Activated CD8-positive, alpha-beta memory T cell treated with anti-CD3 and anti-CD28 coated beads for 24 hours (primary cell): ENCODE measurements at regions not wholly inside any gene's neighbourhood (a gene's known extent, or its start where the extent isn't known, plus 50 kb on each side); places are given as distances from the start of the nearest gene placed in this dataset.
"Not testable (repeated sequence)": the region's sequence is repeated elsewhere in the genome, so short reads cannot be mapped to it uniquely, and the experiment has no call there.

Source experiments
- DNase-seq: peaks from one replicate; pipeline ENCODE4 v3.0.0-alpha.2; 2020

GRCh38 chr12:9407425-9407748, 199.2 kb upstream of the PZP start:
- not testable (repeated sequence) for DNase-seq

- DNase-seq: no peak
Observed at GRCh38 chr12:9406564-9407424, 198.6 kb upstream of the PZP start.

- no peak for DNase-seq
Observed at GRCh38 chr12:9405886-9406563, 197.8 kb upstream of the PZP start.

DNA sequence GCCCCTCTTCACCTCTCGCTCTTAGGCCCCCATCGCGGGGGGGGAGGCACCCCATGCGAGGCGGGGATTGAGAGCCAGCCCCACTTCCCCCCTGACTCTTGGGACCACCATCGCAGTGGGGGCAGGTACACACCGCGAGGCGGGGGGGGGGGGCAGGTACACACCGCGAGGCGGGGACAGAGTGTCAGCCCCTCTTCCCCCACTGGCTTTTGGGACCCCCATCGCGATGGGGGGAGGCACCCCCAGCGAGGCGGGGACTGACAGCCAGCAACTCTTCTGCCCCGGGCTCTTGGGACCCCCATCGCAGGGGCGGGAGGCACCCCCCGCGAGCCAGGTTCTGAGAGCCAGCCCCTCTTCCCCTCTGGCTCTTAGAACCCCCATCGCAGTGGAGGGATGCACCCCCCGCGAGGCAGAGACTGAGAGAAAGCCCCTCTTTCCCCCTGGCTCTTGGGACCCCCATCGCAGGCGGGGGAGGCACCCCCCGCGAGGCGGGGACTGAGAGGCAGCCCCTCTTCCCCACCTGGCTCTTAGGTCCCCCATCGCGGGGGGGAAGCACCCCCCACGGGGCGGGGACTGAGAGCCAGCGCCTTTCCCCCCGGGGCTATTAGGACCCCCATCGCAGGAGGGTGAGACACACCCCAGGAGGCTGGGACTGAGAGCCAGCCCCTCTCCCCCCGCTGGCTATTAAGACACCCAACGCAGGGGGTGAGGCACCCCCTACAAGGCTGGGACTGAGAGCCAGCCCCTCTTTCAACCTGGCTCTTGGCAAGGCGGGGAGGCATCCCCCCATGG, 196.5 kb upstream of the PZP start:
- DNase-seq: no peak

DNA sequence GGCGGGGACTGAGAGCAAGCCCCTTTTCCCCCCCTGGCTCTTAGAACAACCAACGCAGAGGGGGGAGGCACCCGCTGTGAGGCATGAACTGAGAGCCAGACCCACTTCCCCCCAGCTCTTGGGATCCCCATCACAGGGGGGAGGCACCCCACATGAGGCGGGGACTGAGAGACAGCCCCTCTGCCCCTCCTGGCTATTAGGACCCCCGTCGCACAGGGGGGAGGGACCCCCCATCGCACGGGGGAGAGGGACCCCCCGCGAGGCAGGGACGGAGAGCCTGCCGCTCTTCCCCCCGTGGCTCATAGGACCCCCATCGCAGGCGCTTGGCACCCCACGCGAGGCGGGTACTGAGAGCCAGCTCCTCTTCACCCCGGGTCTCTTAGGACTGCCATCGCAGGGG, 195.8 kb upstream of the PZP start:
- DNase-seq: no peak

DNA sequence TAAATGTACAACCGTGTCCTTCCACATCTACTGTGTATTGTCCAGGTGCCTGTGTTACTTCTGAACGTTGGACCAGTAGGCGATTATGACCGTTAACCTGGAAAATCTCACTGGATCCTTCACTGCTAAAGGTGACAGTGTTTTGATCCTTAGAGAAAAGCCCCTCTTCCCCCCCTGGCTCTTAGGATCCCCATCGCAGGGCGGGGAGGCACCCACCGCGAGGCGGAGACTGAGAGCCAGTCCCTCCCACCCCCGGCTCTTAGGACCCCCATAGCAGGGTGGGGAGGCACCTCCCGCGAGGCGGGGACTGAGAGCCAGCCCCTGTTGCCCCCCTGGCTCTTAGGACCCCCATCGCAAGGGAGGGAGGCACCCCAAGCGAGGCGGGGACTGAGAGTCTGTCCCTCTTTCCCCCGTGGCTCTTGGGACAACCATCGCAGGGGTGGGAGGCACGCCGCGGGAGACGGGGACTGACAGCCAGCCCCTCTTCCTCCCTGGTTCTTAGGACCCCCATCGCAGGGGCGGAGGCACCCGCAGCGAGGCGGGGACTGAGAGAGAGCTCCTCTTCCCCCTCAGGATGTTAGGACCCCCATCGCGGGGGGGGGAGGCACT, 194.3 kb upstream of the PZP start:
- DNase-seq: not testable (repeated sequence)

DNA sequence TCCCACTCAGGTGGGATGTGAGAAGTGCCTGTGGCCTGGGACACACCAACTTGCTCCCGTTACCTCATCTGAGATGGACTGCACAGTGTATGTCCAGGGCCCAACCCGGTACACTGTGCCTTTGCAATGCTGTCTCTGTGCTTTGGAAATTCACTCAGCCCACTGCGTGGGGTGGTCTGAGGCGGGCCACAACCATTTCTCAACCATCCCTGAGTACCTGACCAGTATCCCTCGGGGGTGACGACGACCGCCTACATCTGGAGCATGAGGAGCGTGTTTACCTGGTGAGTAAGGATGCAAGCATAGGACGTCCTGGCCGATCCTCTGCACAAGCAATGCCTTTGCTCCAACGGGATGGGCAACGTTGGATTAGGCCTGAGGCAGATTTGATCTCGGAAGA, 188.2 kb upstream of the PZP start:
- not testable (repeated sequence) for DNase-seq

GRCh38 chr12:9395220-9395619, 187.0 kb upstream of the PZP start:
- DNase-seq: not testable (repeated sequence)

- no peak for DNase-seq
Observed at GRCh38 chr12:9392842-9393241, 184.6 kb upstream of the PZP start.

GRCh38 chr12:9391815-9392214, 183.6 kb upstream of the PZP start:
- no peak for DNase-seq

DNA sequence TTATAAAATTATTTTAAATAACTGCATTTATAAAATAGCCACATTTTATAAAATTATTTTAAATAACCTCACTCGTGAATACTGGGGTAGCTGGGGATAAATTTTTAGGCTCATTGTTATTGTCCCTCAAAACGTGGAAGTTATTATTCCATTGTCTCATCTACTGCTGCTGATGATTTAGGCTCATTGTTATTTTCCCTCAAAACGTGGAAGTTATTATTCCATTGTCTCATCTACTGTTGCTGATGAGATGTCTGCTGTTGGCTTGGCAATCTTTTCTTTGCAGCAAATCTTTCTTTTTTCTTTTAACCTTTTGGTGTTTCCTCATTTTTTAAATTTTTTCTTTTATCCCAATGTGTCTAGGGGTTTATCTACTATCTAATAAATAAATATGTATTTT, 182.6 kb upstream of the PZP start:
- no peak for DNase-seq

DNA sequence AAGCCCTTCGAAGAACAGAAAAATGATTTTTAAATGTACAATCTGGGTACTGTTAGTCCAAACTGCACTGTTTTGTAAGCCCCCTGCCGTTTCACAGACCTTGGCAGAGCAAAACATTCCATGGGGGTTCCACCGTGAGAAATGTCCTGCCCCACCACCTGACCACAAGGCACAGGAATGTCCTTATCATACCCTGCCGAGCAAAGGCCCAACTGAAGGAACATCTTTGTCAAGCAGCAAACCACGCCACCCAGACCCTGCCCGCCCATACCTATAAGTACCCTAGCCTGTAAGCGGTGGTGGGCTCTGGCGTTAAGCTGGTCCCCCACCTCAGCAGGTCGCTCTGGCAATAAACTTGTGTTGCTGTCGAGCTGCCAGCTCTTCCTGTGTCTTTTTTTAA, 181.6 kb upstream of the PZP start:
- no peak for DNase-seq

GRCh38 chr12:9388379-9388778, 180.2 kb upstream of the PZP start:
- DNase-seq: no peak

GRCh38 chr12:9387450-9387849, 179.3 kb upstream of the PZP start:
- no peak for DNase-seq

DNA sequence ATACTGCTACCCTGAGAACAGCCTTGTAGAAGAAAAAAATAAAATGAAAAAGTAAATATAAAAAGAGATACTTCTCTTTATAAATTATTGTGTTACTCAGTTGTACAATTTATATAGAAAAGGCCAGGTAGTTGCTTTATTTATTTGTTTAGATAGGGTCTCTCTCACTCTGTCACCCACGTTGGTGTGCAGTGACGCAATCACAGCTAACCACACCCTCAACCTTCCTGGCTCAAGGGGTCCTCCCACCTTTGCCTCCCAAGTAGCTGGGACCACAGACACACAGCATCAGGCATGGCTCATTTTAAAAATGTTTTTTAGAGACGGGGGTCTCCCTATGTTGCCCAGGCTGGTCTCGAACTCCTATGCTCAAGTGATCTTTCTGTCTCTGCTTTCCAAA, 175.4 kb upstream of the PZP start:
- DNase-seq: no peak

DNA sequence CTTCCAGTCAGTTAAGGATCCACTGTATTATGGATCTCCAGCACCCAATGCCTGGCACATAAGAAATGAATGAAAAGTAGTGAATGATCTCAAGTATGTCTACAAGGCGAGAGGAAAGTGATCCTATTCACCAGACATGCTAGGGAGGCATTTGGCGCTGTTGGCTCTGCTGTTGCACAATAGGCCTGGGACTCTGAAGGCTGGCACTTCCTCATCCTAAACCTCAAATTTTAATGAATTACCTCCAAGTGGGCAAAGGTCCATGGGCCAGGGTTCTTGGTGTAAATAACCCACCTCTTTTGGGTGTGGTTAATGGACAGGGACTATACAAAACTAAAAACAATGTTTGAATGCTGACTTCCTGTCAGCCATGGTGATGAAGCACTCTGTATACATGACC, 173.4 kb upstream of the PZP start:
- DNase-seq: no peak

DNA sequence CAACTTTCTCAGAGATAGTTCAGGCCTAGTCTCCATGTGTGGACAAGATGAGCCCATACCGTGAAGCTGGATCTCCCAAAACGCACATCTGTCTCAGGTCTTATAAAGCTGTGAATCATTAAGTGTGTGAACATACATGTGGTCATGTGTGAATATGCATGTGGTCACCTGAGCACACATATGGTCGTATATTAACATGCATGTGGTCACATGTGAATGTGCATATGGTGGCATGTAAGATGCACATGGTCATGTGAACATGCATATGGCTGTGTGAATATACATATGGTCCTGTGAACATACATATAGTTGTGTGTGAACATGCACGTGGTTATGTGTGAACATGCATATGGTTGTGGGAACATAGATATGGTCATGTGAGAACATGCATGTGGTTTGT, 172.5 kb upstream of the PZP start:
- no peak for DNase-seq

DNA sequence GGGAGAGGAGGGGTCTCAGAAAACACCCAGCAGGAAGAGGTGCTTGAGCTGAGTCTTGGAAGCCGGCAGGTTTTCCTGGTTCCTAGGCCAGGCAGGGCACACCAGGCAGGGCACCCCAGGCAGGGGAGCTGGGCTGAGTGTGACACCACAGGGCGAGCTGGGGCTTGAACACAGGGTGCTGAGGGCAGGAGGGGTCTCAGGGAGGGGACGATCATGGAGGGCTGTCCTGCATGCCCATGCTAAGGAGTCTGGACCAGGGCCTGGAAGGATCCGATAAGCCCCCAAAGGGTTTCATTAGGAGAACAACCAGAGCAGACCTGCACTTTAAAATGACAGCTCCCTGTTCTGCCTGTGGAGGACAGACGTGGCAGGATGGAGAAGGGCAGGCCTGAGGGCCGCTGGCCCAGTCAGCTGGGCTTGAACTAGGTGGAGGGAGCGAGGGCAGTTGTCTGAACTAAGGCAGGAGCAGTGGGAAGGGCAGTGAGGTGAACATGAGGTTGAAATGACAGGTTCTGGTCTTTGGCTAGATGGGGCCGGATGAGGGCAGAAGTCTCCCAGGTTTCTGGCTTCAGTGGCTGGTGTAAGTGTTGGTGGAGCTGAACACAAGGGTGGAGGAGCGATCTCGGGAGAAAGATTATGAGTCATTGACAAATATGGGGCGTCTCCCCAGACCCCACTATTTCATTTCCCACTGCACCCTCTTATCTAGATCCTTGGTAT, 171.0 kb upstream of the PZP start:
- DNase-seq: no peak

DNA sequence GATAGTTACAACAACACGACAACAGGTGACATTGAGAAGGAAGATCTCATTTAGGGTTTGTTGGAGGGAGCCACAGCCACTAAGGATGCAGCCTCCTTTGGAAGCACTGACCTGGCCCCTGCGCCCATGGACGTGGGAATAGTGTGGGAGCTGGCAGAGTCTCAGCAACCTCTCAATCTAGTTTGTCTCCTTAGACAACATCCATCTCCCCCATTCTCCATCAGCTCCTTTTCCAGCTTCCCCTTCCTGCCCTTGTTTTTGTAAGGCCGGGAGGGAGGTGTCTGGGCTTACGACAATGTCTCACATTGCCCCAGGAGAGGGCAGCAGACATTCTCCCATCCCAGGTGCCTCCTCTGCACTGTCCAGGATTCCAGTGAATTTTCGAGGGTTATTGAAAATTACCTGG, 170.2 kb upstream of the PZP start:
- DNase-seq: no peak

DNA sequence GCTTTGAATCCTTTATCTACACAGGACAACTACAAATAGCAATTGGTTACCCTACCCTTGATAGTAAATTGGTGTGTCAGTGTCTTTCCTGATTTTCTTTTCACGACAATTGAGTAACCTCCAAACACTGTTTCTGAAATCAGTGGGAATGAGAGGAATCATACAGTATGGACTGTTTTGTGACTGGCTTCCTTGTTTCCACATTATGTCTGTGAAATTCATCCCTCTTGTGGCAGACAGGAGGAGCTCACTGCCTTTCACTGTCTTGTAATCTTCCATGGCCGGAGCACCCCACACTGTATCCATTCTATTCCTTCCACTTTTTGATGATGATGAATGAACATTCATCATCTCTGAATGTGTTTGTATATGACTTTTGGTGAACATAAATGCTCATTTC, 164.0 kb upstream of the PZP start:
- no peak for DNase-seq

DNA sequence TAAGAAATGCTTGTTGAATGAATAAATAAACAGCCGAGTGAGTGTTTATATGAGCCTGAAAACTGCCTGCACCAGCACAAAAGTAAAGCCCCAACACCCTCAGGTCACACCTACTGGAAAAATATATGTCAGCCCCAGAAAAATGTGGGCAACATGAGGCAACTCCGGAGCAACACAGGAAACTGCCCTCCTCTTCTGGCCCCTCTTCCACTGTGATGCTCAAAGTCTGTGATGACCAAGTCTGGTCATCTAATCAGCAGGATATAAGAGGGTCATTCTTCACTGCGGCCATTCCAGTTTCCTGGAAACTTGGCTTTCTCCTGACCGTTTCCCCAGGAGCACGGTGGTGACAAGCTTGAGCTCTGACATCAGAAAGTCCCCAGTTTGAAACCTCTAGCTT, 159.6 kb upstream of the PZP start:
- no peak for DNase-seq

DNA sequence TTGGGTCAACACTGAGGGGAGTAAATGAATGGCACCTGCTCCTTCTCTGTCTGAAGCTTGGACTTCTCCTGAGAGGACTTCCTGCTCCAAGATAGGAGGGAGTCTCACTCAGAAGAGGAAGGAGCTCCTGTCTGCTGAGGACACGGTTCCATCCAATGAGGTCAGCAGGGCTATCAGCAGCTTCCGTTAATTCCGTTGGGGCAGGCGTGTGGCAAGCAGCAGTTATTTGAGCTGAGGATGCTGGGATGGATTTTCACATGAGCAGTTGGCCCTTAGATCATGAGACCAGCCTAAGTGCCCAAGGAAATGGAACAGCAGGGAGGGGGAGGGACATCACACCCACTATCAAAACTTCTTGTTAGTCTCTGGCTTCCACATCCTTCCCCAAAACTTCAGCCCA, 159.0 kb upstream of the PZP start:
- DNase-seq: no peak

- no peak for DNase-seq
Observed at GRCh38 chr12:9365296-9365695, 157.1 kb upstream of the PZP start.
